ENCODE measurements at regions not wholly inside any gene's neighbourhood (a gene's known extent, or its start where the extent isn't known, plus 50 kb on each side); places are given as distances from the start of the nearest gene placed in this dataset.

DNA sequence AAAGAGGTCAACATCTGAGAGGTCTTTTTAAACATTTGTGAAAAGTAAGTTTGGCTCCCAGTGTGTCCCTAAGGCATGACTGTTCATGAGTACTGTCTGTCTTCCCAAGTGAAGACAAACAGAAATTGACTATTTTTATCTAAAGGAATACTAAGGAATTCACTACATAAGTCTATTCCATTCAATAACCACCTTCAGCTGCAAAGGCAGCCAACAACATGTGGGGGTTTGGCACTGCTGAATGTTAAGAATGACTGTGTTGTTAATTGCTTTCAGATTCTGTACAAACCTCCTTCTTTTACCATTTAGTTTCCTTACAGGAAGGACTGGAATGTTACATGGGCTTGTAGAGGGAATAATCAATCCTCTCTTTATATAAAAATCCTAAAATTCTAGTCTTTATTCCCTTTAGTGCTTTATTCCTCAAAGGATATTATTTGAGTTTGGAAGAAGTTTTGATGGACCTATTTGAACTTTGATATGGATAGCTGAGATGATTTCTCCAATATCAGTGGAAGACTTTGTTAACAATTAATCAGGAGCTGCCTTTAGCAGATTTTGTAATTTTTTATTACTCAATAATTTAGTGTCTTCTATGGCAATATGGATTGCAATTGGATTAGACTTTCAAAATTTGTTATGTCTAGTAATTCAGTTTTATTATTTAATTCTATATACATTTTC lies 201.7 kb upstream of the CHRM3 start:
- DNase-seq (ENCODE audit: low read depth in 2 of 2), result no peak
- TF ChIP-seq, protein P1, sequence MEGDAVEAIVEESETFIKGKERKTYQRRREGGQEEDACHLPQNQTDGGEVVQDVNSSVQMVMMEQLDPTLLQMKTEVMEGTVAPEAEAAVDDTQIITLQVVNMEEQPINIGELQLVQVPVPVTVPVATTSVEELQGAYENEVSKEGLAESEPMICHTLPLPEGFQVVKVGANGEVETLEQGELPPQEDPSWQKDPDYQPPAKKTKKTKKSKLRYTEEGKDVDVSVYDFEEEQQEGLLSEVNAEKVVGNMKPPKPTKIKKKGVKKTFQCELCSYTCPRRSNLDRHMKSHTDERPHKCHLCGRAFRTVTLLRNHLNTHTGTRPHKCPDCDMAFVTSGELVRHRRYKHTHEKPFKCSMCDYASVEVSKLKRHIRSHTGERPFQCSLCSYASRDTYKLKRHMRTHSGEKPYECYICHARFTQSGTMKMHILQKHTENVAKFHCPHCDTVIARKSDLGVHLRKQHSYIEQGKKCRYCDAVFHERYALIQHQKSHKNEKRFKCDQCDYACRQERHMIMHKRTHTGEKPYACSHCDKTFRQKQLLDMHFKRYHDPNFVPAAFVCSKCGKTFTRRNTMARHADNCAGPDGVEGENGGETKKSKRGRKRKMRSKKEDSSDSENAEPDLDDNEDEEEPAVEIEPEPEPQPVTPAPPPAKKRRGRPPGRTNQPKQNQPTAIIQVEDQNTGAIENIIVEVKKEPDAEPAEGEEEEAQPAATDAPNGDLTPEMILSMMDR (IDR thresholded peaks at IDR 0.05; ENCODE audit: low read depth, low read length), result no peak
- no peak overlapping the region for H3K4me3 ChIP-seq (replicated peaks in 1 of 2; ENCODE audit: low read depth in 2 of 2, low read length in 2 of 2)

DNA sequence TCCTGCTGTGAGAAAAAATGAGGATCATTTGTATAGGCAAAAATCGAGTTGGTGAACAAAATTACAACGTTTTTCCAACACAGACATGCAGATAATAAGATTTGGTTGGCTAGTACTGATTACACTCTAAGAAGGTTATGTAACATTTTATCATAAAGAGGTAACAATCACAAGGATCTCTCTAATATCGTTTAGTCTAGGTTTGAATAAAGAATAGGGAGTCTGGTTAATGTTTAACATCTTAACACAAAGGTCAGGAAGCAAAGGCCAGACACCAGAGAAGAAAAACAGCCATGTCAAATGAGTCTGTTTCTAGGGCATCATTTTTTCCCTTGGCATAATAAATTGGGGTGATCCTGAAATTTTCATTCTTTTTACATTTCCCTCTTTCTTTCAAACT lies 207.4 kb upstream of the CHRM3 start:
- TF ChIP-seq, protein P1 (IDR thresholded peaks at IDR 0.05; ENCODE audit: low read depth, low read length), result no peak
- DNase-seq (ENCODE audit: low read depth in 2 of 2), result no peak

GRCh38 chr1:239174880-239175279 lies 211.5 kb upstream of the CHRM3 start:
- TF ChIP-seq, protein P1 (IDR thresholded peaks at IDR 0.05; ENCODE audit: low read depth, low read length), result no peak
- DNase-seq (ENCODE audit: low read depth in 2 of 2), result no peak
- no peak overlapping the region for H3K4me3 ChIP-seq (replicated peaks in 1 of 2; ENCODE audit: low read depth in 2 of 2, low read length in 2 of 2)

More for the DNA sequence above, 207.4 kb upstream of the CHRM3 start:
- H3K4me3 ChIP-seq (replicated peaks in 1 of 2; ENCODE audit: low read depth in 2 of 2, low read length in 2 of 2), result no peak overlapping the region

- no peak overlapping the region for H3K4me3 ChIP-seq (replicated peaks in 1 of 2; ENCODE audit: low read depth in 2 of 2, low read length in 2 of 2)
- TF ChIP-seq, protein P1 (IDR thresholded peaks at IDR 0.05; ENCODE audit: low read depth, low read length), result no peak
- no peak for DNase-seq (ENCODE audit: low read depth in 2 of 2)
Measured at GRCh38 chr1:239170828-239171227, 215.5 kb upstream of the CHRM3 start.

DNA sequence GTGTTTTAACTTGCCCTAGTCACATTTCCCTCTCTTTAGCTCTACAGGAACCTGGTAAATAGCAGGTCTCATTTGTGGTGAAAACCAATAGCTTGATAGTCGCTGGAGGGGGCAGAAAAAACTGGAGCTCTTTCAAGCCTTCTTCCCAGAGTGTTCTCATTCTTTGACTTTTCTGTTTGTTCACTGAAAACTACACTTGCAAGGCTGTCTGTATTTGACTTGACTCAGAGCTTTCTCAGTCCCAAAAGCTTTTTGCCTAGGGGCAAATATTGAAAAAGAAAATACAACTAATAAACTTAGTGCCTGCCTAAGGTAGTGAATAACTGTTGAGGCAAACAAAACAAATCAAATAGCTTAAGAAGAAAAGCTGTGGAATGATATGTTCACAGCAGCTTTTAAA lies 217.1 kb upstream of the CHRM3 start:
- H3K4me3 ChIP-seq (replicated peaks in 1 of 2; ENCODE audit: low read depth in 2 of 2, low read length in 2 of 2), result no peak overlapping the region
- DNase-seq (ENCODE audit: low read depth in 2 of 2), result no peak
- TF ChIP-seq, protein P1 (IDR thresholded peaks at IDR 0.05; ENCODE audit: low read depth, low read length), result no peak

DNA sequence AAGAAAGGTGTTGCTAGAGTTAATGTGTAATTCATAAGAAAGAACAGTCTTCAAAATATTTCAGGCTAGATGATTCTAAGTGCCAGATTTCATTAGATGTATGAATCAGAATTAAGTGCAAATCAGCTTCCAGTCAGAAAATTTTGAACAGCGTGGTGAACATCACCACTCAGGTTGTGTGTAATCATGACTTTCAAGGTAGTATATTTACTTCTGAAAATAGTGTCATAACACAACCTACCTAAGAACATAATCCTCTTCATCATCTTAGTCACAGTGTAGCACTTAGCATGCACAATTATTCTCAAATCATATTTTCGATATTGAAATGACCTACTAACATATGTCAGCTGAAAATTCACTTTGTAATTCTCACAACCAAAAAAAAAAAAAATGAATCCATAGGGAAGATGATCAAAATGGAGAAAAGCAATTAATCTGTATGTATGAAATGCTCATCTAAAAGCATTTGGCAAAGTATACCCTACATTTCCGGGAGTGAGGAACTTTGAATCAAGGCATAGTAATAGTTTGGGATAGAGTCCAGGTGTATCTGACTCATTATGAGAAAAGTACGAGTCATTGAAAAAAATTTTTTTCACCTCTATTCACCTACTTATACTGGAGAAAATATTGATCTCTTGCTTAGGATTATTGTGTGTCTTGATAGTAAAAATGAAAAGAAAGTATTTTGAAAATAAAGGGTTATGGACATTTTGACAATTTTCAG lies 221.8 kb upstream of the CHRM3 start:
- DNase-seq (ENCODE audit: low read depth in 2 of 2), result no peak
- H3K4me3 ChIP-seq (replicated peaks in 1 of 2; ENCODE audit: low read depth in 2 of 2, low read length in 2 of 2), result no peak overlapping the region
- TF ChIP-seq, protein P1 (IDR thresholded peaks at IDR 0.05; ENCODE audit: low read depth, low read length), result no peak

Data from cardiac fibroblast (primary cell).